Kidney epithelial cell (primary cell): ENCODE measurements at regions not wholly inside any gene's neighbourhood (a gene's known extent, or its start where the extent isn't known, plus 50 kb on each side); places are given as distances from the start of the nearest gene placed in this dataset.
A peak's percentile ranks its signal among the peaks of the same experiment; 100 is the strongest.

Experiments
- DNase-seq: peaks from one replicate; pipeline ENCODE4 v3.0.0-alpha.2; 2010; ENCODE audit warnings: low read depth
- H3K27me3 ChIP-seq: 2 replicates; pipeline ENCODE4 v1.6.0; 2011; ENCODE audit warnings: low read length; ENCODE audit not compliant: control insufficient read depth, insufficient read depth
- H3K36me3 ChIP-seq: 2 replicates; pipeline ENCODE4 v1.5.1; 2011; ENCODE audit warnings: low read length; ENCODE audit not compliant: control insufficient read depth, insufficient read depth
- H3K4me3 ChIP-seq: 2 replicates; pipeline ENCODE4 v1.5.1; 2011; ENCODE audit warnings: low read depth, mild to moderate bottlenecking, control low read depth, low read length
- CTCF ChIP-seq: IDR thresholded peaks from 2 replicates; pipeline ENCODE4 v1.5.1; 2011; ENCODE audit warnings: mild to moderate bottlenecking, moderate library complexity, low read length, control low read depth, inconsistent platforms; ENCODE audit not compliant: insufficient read depth, poor library complexity, severe bottlenecking

GRCh38 chr6:166770216-166771116 is 143.4 kb upstream of the RPS6KA2 start:
- TF ChIP-seq CTCF: peak; percentile 6
- Histone ChIP-seq H3K27me3 (peaks cover 3% of the 10 kb centered on the region), H3K36me3 (no peaks in the 10 kb centered on the region), H3K4me3 (no peak overlapping the region)
- DNase-seq: no peak

GRCh38 chr6:166769648-166770047 is 142.6 kb upstream of the RPS6KA2 start:
- no peaks in the 10 kb centered on the region for H3K36me3 ChIP-seq
- peaks cover 3% of the 10 kb centered on the region for H3K27me3 ChIP-seq
- TF ChIP-seq CTCF: no peak
- H3K4me3 ChIP-seq: no peak overlapping the region
- no peak for DNase-seq

GRCh38 chr6:166768761-166769160 is 141.7 kb upstream of the RPS6KA2 start:
- no peak for TF ChIP-seq CTCF
- H3K4me3 ChIP-seq: no peak overlapping the region
- H3K27me3 ChIP-seq: peaks cover 3% of the 10 kb centered on the region
- DNase-seq: no peak
- H3K36me3 ChIP-seq: no peaks in the 10 kb centered on the region

- TF ChIP-seq CTCF: no peak
- Histone ChIP-seq H3K4me3 (no peak overlapping the region), H3K27me3 (no peaks in the 10 kb centered on the region), H3K36me3 (no peaks in the 10 kb centered on the region)
- DNase-seq: no peak
Observed at GRCh38 chr6:166767230-166767629, 140.2 kb upstream of the RPS6KA2 start.

GRCh38 chr6:166766769-166767168 is 139.7 kb upstream of the RPS6KA2 start:
- Histone ChIP-seq H3K27me3 (no peaks in the 10 kb centered on the region), H3K4me3 (no peak overlapping the region), H3K36me3 (no peaks in the 10 kb centered on the region)
- DNase-seq: no peak
- no peak for TF ChIP-seq CTCF

GRCh38 chr6:166765234-166765541 is 138.1 kb upstream of the RPS6KA2 start:
- H3K27me3 ChIP-seq: no peaks in the 10 kb centered on the region
- TF ChIP-seq CTCF: no peak
- no peak for DNase-seq
- no peaks in the 10 kb centered on the region for H3K36me3 ChIP-seq
- no peak overlapping the region for H3K4me3 ChIP-seq
